Erythroblast (primary cell): ENCODE measurements at regions not wholly inside any gene's neighbourhood (a gene's known extent, or its start where the extent isn't known, plus 50 kb on each side); places are given as distances from the start of the nearest gene placed in this dataset.

ENCODE experiments used
- DNase-seq, 2 experiments: peaks; one replicate each; lab custom pipeline; 2025; lab: John Stamatoyannopoulos, UW
- GATA1 ChIP-seq: IDR thresholded peaks from 2 replicates; pipeline ENCODE4 v1.6.1; 2011; ENCODE audit warnings: low read depth, mild to moderate bottlenecking, control low read depth, low read length, moderate library complexity
- POLR2A ChIP-seq: IDR thresholded peaks from 2 replicates; pipeline ENCODE4 v1.6.1; 2011; ENCODE audit warnings: mild to moderate bottlenecking, low read length

DNA sequence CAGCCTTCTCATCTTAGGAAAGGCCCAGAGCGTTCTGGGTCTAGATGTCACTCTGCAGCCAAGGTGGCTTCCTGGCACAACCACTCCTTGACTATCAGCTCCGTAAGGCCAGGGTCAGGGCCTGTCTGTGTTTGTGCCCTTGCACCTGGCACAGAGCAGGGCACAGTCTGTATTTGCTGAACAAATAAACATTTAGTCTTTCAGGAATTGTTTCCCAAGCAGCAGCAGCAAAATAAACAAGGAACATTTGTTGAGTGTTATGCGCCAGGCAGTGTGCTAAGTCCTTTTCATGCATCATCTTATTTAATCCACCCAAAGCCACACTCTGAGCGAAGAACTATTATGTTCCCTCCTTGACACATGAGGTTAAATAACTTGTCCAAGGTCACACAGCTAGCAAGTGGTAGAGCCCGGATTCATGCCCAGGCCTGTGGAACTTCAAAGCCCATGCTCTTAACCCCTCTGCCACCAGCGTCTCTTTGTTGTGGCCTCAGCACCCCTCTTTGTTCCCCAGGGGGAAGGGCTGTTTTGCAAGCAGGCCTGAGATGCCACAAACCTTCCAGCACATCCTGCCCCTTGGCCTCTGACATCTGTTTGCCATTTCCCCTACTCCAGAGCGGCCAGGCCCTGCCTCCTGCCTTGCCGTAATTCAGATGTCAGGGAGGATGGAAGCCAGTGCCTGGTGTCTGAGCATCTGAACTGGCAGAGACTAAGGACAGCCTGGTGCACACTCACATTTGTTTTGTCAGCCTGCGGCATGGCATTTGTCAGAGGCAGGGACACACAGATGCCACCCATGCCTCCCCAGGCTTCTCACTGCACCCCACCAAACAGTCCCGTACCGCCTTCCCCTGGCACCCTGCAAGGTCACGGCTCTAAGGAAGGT is 325.8 kb upstream of the ZMIZ1 start:
- TF ChIP-seq POLR2A = no peak
- no peak for TF ChIP-seq GATA1
- no peak for DNase-seq

GRCh38 chr10:78744056-78744455 is 324.7 kb upstream of the ZMIZ1 start:
- no peak for TF ChIP-seq GATA1
- no peak for TF ChIP-seq POLR2A
- no peak for DNase-seq

DNA sequence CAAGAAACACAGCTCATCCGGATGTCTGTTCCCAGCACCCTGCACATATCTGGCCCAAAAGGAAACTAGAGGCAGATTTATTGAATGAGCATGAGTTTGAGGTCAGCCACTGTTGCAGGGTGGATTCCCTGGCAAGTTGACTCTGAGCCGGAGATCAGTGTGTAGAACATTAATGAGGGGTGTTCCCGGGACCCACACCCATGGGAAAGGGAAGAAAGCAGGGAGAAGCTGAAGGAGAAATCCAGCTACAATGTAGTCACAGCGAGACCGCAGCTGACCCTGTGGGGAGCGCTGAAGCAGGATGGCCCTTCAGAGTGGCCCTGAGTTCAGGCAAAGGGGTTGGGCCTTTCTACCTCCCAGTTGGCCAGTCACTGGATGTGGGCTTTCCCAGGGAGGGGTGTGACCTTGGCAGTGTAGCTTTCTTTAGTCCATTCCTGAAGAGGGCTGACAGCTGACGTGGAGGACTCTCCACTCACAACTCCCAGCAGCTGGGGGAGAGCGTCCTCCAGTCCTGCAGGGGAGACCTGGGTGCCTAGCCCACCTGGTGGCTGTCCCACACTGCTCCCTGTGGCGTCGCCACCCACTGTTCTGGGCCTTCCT is 324.2 kb upstream of the ZMIZ1 start:
- DNase-seq = no peak
- TF ChIP-seq GATA1 (no peak), POLR2A (no peak)

GRCh38 chr10:78745441-78745840 is 323.3 kb upstream of the ZMIZ1 start:
- no peak for TF ChIP-seq GATA1
- no peak for TF ChIP-seq POLR2A
- no peak for DNase-seq

GRCh38 chr10:78746155-78746763 is 322.5 kb upstream of the ZMIZ1 start:
- no peak for TF ChIP-seq POLR2A
- TF ChIP-seq GATA1 = no peak
- no peak for DNase-seq

DNA sequence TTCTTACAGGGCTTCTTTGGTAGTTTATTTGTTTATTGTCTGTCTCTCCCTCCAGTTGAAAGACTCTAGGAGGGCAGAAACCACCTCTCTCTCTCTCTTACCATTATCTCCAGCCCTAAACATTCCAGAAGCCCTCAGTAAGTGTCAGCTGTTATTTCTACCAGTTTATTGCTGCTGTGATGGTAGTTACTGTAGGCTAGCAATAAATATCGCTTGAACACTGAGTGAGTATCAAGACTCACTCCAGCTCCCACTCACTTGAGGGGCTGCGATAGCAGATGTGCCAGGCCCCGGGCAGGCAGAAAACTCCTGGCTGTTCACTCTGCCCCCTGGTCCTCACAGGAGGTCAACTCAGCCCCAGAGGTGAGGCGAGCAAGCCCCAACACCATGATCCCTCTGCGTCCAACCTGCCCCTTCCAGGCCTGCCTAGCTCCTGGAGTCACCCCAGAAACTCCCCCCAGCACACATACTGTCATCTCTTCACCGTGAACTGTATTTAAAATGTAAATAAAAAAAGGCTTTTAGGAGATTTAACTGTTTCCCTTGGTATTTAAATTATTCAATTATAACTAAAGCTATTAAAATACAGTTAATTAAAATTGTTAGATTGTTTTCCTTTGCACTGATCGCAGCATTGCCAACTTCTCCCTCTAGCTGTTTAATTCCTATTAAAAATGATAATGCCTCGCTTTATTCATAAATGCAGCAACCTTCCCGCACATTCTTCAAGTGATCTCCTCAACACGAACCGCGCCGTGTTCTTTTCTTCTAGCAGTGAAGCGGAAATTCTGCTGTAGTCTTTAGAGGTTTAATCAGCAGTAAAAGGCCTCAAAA is 321.1 kb upstream of the ZMIZ1 start:
- no peak for DNase-seq

DNA sequence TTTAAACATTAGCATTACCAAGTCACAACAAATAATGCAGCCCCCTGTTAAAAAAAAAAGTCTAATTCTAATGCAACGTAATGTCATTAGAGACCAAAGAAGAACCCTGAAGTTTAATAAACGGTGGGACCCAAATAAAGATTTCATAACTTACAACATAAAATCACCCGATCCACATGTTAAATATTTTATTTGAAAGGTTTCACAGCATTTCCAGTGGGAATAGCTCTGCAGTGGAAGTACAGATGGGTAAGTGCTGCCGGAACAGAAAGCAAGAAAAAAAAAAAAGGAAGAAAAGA is 320.6 kb upstream of the ZMIZ1 start:
- no peak for TF ChIP-seq GATA1
- TF ChIP-seq POLR2A = no peak
- DNase-seq = no peak

More for the DNA sequence above, 321.1 kb upstream of the ZMIZ1 start:
- TF ChIP-seq GATA1 (no peak), POLR2A (no peak)

- DNase-seq = no peak
Observed at GRCh38 chr10:78749200-78749599, 319.6 kb upstream of the ZMIZ1 start.

DNA sequence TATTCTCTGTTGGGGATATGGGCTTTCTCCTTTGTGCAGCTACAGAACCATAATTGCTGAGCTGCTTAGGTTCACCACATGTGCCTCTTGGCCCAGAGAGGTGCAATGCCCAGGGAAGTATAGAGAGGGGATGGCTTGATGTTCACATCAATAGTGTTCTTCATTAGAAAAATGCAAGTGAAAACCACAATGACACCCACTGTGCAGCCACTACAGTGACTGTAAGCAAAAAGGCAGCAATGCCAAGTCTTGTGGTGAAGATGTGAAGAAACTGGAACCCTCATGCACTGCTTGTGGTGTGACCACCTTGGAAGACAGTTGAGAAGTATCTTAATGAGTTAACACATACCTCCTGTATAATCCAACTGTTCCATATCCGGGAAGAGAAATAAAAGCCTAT is 318.9 kb upstream of the ZMIZ1 start:
- no peak for DNase-seq
- TF ChIP-seq GATA1 = no peak
- TF ChIP-seq POLR2A = no peak

More at GRCh38 chr10:78749200-78749599, 319.6 kb upstream of the ZMIZ1 start:
- TF ChIP-seq GATA1 (no peak), POLR2A (no peak)

- no peak for TF ChIP-seq GATA1
- TF ChIP-seq POLR2A = no peak
- no peak for DNase-seq
Observed at GRCh38 chr10:78750418-78750817, 318.3 kb upstream of the ZMIZ1 start.

GRCh38 chr10:78751716-78752115 is 317.1 kb upstream of the ZMIZ1 start:
- no peak for DNase-seq
- no peak for TF ChIP-seq GATA1
- no peak for TF ChIP-seq POLR2A

DNA sequence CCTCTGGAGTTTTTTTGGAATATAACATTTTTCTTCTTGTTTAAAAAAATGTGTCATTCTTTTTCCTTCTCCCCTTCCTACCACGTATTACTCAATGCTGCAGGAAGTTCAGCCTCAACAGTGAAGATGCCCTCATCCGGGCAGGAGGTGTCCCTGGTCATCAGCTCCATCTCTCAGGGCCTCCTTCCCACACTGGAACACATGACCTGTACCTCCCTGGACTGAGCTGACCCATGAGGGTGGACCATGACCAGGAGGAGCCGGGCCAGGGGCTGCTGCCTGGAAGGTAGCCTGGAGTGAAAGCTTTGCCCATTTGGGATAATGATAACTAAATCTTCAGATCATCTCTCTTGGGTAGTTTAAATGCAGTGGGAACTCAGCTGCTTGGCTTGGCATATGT is 316.5 kb upstream of the ZMIZ1 start:
- TF ChIP-seq GATA1 (no peak), POLR2A (no peak)
- DNase-seq = no peak

- TF ChIP-seq GATA1 = no peak
- no peak for TF ChIP-seq POLR2A
- DNase-seq = no peak
Observed at GRCh38 chr10:78752708-78753107, 316.1 kb upstream of the ZMIZ1 start.

DNA sequence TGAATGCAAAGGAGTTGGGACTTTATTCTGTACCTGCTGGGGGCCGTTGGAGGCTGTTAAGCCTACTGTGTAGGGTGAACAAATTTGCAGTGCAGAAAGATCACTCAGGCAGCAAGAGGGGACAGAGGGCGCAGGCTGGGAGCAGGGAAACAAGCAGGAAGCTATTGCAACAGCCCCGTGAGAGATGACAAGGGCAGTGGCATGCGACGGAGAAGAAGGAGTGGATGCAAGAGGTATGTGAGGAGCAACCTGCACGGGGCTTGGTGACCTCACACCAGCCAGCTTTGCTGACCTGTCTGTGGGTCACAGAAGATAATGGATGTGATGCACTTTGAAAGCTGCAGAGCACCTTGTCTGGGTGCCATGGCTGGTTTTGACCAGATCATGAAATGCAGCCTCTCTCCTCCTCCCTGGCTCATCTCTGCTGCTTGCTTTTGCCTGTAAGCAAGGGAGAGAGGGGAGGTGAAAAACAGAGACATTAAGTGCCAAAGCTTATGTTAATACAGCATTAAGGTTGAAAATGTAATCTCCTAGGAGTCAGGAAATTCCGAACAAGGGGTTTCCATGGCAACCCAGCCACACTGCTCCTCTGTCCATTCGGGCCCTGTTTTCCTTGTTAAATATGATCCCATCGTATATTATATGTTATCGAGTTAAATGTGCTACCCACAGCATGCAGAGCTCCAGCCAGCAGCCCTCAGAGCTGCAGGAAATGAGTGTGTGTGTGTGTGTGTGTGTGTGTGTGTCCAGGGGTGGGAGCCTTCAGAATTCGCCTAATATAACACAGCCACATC is 314.3 kb upstream of the ZMIZ1 start:
- no peak for DNase-seq
- TF ChIP-seq POLR2A (no peak), GATA1 (no peak)
